ENCODE measurements at regions not wholly inside any gene's neighbourhood (a gene's known extent, or its start where the extent isn't known, plus 50 kb on each side); places are given as distances from the start of the nearest gene placed in this dataset.

- Histone ChIP-seq H3K27ac (no peak overlapping the region), H3K36me3 (no peaks in the 10 kb centered on the region), H3K4me3 (no peak overlapping the region), H3K27me3 (no peaks in the 10 kb centered on the region), H3K4me1 (no peaks in the 10 kb centered on the region), H3K9me3 (no peaks in the 10 kb centered on the region)
- 54 to 60% methylated on average over 1 of the region's 1 CpG for WGBS, 2 donors
- ATAC-seq (no peak), DNase-seq (no peak)
- intact Hi-C loops (cut with DNase I) = loop anchor here in 1 of 10 donors (5.0 kb wide), 1 partner anchor 599 kb away; no protein-coding TSS in a partner anchor
- no peak for TF ChIP-seq CTCF (IDR thresholded peaks at IDR 0.05)
These were observed 241.4 kb upstream of the IL12B start for GRCh38 chr5:159571501-159572244.

DNA sequence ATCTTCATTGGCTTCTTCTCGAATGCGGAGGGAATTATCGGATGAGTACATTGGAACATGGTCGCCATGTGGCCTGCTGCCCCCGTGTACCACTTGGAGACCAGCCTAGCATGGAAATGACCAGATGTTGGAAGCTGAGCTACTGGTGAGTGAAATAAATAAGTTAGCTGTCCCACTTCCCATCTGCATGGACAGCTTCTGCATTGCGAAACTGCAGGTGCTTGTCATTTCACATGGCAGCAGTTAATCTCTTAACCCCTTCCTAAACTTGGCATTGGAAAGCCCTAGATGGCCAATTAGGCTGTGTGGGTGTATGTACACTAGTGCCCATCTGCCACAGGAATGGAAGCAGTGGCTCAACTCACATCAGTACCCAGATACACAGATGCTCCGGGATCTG, 246.6 kb upstream of the IL12B start:
- no peaks in the 10 kb centered on the region for H3K9me3 ChIP-seq
- TF ChIP-seq CTCF (IDR thresholded peaks at IDR 0.05) = no peak
- no peak overlapping the region for H3K4me3 ChIP-seq
- H3K4me1 ChIP-seq = peaks cover 0 to 3% (median 0%) of the 10 kb centered on the region in 9 donors
- intact Hi-C loops (cut with DNase I) = no loop called here
- DNase-seq (no peak), ATAC-seq (no peak)
- no peaks in the 10 kb centered on the region for H3K36me3 ChIP-seq
- no peak overlapping the region for H3K27ac ChIP-seq
- 93 to 95% methylated on average over 7 of the region's 7 CpGs for WGBS, 2 donors
- H3K27me3 ChIP-seq = no peaks in the 10 kb centered on the region

DNA sequence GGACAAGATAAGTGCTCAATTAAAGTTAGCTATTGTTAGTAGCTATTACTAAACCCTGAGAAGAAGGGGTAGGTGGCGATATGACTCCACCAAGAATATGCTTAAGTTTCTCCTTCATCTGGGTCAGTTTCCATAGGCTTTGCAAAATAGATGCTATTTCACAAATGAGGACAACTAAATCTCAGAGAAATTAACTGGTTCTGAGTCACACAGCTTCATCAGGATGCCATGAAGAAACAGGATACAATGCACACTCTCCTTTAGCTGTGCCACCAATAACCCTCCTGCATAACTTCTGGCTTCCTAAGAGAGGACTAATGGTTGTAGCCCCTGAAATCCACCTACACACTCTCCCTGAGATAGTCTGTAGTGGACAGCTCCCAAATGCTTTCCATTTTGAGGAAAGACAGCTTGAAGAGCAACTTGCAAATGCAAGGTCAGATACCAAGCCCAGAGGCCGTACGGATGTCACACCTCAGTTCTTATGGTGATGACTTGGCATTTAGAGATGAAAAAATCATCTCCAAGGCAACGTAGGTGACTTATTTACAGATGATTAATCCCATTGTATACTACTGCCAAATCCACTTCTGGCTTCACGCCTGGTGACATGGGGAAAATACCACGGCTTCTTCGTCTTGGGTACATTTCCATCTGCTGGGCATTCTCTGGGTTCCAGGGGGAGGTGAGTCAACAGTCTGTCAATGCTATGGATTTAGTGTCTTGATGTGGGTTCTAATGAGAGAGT, 251.4 kb upstream of the IL12B start:
- DNase-seq = peak in 1 of 2 donors; percentile 7
- H3K9me3 ChIP-seq = peaks cover 0 to 12% (median 0%) of the 10 kb centered on the region in 11 donors
- H3K36me3 ChIP-seq = no peaks in the 10 kb centered on the region
- no peak overlapping the region for H3K27ac ChIP-seq
- TF ChIP-seq CTCF (IDR thresholded peaks at IDR 0.05) = no peak
- peaks cover 0 to 5% (median 0%) of the 10 kb centered on the region in 9 donors for H3K4me1 ChIP-seq
- WGBS, 2 donors = 43 to 54% methylated on average over 7 of the region's 7 CpGs
- H3K4me3 ChIP-seq = no peak overlapping the region
- H3K27me3 ChIP-seq = no peaks in the 10 kb centered on the region
- intact Hi-C loops (cut with DNase I) = no loop called here
- peak in 6 of 8 donors; percentile 23 to 93 (median 68) for ATAC-seq

DNA sequence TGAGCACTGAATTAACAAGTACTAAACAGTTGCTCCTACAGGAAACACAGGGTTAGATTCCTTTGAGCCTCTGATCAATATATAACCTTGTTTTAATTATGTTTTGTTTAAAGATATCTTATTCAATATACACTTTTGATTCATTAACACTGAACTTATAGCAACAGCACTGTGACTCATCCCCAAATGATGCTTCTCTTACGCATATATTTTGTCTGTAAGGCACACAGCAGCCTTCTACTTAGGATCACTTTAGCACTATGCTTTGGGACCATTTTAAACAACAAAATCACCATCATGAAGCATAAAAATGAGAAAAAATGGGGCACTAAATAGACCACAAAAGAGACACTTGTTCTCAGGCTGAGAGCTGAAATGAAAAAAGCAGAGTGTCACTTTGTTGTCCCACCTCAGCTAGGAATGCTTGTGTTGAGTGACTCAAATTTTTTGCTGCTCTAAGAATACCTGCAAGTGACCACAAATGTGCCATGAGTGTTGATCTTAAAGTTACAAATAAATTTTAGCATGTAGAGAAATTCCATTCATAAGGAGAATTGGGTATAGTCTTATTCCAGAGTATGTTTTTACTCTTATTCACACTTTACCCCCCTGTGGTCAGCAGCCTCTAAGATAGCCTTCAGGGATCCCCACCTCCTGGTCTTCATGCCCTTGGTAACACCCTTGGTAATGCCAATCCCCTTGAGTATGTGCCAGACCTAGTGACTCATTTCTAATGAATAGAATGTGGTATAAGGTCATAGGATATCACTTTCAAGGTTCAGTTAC, 252.7 kb upstream of the IL12B start:
- Histone ChIP-seq H3K36me3 (no peaks in the 10 kb centered on the region), H3K27ac (no peak overlapping the region), H3K4me3 (no peak overlapping the region), H3K27me3 (no peaks in the 10 kb centered on the region), H3K4me1 (peaks cover 0 to 5% (median 0%) of the 10 kb centered on the region in 9 donors), H3K9me3 (peaks cover 0 to 12% (median 0%) of the 10 kb centered on the region in 11 donors)
- no peak for TF ChIP-seq CTCF (IDR thresholded peaks at IDR 0.05)
- 97 to 98% methylated on average over 1 of the region's 1 CpG for WGBS, 2 donors
- intact Hi-C loops (cut with DNase I) = no loop called here
- ATAC-seq = no peak
- DNase-seq = no peak

All from heart right ventricle (tissue), 16 donors.